Suppressor macrophage (primary cell): ENCODE measurements at regions not wholly inside any gene's neighbourhood (a gene's known extent, or its start where the extent isn't known, plus 50 kb on each side); places are given as distances from the start of the nearest gene placed in this dataset.
"Not testable (repeated sequence)": the region's sequence is repeated elsewhere in the genome, so short reads cannot be mapped to it uniquely, and the experiment has no call there.

Source experiments
- DNase-seq, 4 experiments: peaks; one replicate each; pipeline ENCODE4 v3.0.0-alpha.2; 2020 to 2022

DNA sequence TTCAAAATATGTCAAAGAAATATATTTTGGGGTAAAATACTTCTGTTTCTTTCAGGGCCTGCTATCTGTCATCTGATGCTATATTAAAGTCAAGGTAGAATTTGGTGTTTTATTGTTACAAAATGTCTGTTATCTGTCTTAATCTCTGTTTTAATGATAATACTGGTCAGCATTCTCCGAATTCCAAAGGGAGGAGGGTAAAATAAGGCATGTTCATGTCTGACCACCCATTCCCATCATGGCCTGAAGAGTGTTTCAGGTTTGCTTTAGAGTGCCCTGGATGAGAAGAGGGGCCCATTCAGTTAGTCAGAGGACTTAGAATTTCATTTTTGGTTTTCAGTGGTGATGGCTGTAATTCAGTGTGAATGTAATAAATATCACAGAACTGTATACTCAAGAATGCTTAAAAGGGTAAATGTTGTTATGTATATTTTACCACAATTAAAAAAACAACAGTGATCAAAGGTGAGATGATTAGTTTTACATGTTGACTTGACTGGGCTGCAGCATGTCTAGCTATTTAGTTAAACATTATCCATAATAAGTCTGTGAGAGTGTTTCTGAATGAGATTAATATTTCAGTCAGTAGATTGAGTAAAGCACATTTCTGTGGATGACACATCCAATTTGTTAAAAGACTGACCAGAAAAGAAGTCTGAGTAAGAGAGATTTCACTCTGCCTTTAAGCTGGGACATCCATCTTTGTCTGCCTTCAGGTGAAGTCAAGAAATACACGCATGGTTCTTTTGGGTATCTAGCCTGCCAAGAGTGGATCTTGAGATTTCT, 467.9 kb upstream of the SYT4 start:
- no peak for DNase-seq

DNA sequence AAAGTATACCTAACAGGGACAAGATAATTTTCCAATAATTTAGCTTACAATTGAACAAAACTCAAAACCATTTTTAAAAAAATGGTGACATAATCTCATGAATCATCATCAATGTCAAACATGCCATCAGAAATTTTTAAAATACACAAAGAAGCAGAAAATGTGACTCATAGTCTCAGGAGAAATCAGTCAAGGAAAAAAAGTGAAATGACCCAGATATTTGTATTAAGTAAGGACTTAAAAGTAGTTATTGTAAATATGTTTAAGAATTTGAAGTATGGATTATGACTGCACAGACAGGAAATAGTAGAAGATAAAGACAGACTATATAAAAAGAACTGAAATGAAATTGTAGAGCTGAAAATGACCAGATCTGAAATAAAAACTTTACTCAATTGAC, 473.9 kb upstream of the SYT4 start:
- no peak for DNase-seq

DNA sequence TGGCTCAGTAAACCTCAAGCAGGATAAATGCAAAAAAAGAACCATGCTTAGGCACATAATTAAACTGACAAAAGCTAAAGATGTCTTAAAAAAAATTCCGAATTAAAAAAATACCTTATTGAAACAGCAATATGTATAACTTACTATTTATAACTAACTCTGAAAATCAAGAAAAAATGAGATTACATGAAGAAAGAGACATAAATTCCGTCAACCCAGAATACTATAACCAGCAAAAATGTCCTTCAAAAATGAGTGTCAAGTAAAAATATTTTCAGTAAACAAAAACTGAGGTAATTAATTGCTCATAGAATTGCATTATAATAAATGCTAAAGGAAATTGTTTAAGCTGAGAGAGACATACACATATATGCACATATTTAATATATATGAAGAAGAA, 474.5 kb upstream of the SYT4 start:
- no peak for DNase-seq

DNA sequence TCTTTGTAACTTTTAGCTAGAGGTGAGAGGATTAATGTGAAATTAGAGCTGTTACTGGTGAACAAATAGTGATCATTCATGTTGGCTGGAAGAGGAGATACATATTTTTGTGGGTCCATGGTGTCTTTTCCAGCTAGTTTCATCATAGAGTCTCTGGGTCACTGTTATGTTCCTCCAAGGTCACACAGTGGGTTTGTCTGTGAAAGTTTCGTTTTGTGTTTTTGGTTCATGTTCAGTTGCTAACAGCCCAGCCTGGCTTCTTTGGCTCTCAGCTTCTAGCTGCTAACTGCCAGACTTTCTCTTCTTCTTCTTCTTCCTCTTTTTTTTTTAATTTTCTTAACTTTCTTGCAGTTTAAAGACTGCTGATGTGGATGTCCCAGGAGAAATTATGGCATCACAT, 480.0 kb upstream of the SYT4 start:
- no peak for DNase-seq

DNA sequence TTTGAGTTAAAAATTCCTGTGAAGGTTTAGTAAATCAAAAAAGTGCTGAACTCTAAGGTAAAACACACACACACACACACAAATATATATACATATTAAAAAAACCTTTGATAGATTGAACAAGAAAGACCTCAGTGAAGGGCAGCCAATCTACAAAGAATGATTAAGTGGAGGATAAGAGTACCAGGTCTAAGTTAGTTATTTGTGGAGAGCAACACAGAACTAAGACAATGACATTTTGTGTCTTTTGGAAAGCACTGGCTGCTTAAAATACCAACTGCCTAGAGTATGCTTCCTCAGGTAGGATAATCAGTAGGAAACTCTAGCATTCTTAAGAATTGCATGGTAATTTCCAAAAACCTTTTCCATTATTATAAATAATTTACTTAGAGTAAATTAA, 481.4 kb upstream of the SYT4 start:
- DNase-seq = no peak

DNA sequence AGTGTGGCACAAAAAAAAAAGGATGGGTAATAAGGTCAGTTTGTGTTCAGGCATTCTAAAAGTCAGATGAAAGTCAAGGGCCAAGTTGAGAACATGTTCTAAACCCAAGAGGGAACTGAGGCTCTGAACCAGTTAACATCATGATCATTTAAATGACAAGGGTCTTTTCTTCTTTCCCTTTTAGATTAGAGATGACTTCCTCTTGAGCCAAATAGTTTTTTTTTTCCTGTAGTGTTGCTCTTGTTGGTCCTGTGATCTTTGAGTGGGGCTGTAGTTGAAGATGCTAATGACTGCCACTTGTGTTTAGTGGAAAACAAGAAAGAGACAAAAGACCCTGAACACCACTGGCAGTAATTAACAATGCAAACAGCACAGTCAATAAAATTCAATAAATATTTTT, 482.7 kb upstream of the SYT4 start:
- no peak for DNase-seq

DNA sequence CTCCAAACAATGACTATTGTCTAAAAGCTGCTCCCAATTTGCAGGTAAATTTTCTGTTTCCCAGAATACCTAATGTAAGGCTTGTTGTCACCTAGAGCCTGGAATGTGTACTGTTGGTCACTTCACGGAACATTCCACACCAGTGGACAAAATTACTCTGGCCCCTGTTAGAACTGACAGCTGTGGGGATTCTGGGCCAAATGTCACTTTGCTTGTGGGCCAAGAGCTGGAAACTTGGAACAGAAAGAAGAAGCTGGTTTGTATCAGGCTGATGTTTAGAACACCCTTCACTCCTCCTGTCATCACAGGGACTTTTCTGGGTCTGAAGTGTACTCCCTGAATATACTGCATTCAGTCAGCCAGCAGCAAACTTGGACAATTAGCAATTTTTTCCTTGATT, 495.6 kb upstream of the SYT4 start:
- no peak for DNase-seq

DNA sequence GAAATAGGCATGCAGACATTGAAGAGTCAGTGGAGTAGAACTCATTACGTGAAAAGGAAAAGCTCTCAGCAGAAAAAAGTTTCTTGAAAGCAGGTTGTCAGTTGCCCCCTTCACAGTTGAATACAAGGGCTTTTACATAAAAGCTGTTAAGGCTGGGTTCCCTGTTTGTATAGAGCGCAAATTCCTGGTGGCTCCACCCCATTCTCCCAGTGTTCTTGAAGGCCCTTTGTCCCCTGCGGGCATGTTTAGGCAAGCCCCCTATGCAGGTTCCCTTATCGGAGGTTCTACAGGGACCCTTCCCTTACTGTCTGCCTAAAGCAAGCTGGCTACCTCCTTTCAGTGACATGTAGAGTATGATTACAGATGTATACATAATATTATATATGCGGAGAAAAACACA, 497.2 kb upstream of the SYT4 start:
- DNase-seq = no peak

DNA sequence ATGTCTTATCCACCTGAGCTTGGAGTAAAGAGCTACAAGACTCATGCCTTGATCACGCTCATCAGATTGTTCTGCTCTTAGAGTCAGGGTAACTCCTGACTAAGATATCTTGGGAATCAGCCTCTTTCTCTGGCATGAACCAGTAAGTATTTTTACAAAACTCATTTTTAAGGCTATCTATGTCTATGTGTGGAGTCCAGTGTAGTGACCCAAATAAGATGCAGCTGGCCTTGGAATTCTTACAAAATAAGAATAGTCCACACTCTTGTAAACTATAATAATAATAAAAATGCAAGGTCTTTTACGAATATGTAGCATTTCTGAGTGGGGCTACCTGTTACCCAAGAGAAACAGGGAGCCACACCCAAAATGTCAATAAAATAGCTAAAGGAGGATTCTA, 498.3 kb upstream of the SYT4 start:
- no peak for DNase-seq

DNA sequence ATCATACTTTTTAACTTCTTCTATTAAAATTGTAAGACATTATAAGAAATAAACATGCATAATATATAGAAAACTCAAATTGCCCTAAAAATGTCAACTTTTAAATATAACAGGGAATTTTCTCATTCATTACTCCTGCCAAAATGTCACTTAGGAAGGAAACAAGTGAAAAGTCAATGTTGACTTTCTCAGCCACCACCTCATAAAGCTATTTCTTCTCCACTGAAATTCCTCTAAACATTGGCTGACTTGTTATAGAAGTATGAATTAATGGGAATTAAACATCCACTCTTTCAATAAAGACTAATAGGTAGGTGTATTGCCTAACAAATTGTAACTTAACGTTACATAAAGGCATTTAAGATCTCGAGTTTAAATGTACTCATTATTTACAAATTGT, 499.7 kb upstream of the SYT4 start:
- no peak for DNase-seq

DNA sequence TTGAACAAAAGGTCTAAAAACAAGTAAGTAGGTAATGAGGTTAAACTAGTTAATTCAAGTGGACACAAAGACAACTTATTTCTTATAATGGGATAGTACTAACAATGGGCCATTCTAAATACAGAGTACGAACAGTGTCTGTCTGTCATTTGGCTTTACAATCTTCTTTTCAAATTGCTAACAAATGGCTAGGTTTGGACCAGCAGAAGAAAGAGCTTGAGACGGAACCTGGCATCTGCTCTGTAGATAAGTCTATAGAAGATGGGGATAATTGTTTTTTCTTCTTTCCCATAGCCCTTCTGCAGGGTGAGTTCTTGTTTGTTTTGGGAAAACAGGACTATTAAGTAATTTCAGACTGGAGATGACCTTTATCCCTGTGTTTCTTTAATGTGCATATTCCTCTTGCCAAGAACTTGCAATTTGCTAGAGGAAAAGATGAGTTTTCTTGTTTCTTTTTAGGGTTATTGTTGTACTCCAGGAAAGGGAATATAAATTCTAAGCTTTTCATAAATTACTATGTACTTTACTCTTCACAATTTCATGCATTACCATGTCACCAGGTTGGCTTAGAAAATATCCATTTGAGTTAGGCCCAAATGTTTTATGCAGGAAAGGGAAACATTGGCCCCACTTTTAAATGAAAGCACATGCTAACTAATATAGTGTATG, 500.5 kb upstream of the SYT4 start:
- no peak for DNase-seq

DNA sequence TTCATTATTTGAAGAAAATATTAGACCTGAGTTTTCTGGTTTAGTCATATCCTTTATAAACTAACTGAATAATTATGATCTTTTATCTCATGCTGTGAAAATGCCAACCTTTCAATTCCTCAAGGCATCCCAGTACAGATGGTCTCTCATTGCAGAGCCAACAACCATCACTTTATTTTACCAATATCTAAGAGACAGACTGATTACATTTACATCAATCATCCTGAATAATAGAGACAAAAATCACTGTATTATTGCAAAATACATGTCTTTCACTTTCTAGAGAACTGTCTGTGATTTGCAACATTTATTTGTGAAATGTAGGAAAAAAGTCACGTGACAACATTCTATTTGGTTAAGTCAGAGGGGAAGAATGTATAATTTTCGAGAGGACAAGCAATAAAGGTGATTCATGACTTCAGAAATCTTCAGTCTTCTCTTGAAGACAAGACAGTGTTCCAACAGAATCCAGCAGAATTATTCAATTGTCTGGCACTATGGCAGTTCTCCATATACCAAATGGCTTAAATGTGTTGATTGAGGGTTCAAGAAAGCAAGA, 503.6 kb upstream of the SYT4 start:
- no peak for DNase-seq

DNA sequence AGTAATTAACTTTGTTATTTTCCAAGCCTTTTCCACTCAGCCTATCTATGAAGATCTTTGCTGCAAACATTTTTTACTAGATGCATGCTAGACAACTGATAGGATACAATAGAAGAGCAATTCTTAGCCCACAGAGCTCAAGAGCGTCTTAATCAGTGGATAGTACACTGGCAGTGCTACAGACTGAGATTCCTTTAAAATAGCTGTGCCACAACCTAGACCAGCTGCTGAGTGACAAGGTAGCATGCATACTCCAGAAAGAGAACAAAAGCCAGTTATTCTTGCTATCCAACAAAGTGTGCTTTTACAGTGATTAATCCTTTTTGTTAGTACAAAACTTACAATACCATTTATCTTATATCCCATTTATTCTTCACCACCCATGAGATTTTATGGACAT, 507.9 kb upstream of the SYT4 start:
- no peak for DNase-seq

DNA sequence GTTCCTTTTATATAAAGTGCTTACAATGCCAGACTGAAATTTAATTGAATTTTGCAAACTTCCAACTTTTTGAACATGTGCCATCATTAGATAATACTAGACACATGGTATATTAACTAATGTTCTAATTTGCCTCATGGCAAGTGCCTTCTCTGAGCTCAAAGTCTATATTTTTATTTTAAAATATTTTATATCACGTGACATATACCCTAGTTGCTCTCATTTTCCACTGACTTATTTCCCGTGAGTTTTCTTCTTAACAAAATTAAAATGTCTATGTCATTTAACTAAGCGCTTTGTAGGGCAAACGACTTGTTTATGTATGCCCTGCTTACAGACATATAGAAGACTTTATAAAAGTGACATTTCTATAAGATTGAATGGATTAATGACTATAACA, 509.6 kb upstream of the SYT4 start:
- DNase-seq = no peak

DNA sequence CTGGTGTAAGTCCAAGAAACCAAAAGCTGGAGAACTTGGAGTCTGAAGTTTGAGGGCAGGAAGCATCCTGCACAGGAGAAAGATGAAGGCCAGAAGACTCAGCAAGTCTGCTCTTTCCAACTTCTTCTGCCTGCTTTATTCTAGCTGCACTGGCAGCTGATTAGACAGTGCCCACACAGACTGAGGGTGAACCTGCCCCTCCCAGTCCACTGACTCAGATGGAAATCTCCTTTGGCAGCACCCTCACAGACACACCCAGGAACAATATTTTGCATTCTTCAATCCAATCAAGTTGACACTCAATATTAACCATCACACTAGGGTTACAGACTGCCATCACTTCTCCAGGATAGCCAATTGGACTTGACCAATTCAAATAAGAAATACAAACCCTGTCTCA, 510.4 kb upstream of the SYT4 start:
- DNase-seq = not testable (repeated sequence)

DNA sequence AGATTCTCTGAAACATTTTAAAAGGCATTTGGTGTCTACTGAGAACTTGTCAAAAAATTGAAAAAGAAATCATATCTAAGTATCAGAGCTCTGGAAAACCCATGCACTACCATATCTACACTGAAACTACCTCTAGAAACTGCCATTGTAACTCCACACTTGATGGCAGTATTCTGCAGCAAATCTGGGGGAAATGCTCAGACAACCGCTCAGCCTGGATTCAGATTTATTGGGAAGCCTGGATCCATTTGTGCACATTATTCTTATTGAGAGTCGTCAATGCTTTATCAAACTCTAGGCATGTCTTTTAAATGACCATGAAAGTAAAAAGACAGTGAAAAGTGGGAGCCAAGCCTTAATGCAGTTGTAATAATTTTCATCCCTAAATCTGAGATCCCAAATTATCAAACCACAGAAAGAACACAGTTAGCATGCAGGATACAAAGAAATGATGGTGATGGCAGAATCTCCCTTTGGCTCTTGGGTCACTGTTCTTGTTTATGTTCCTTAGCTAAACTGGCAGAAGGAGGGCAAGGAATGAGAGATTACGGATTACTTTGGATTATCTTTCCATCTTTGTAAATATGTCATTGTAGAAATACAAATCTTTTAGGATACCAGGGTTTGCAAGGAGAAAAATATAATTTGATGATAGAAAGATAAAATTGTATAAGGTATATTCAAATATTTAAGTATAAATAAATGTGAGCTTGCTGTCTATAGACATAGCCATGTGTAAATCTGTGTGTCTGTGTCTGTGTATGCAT, 512.1 kb upstream of the SYT4 start:
- no peak for DNase-seq

DNA sequence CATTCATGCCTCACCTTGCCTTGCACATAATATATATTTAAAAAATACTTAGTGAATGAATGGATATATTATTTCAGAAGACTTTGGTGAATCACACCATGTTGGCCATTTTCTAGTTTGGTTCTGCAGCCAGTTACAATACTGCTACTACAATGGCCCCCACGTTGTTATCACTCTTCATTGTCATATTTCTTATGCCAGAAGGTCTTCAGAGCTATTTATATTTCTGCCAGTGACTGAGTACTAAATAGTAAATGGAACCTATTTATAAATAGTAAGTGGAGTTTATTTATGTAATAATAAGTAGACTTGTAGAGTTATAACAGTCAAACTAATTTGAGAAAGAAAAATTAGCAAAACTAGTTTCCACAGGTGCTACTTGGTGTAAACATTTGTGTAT, 516.6 kb upstream of the SYT4 start:
- no peak for DNase-seq

DNA sequence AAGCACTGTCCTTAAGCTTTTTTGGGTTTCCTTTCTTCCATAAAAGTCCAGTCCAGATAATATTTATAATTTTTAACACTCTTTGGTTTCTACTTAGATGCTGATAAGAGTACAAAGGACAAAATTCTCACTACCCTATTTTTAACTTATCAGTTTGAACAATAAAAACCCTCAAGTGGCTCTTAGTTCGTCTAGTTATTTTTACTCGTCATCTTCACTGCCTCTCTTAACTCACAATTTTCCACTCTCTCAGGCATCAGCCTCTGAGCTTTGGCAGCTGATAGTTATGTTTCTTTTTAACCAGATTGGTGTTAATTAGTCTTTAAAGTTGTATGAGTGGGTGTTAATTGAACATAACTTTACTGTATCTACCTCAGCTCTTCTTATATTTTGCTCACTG, 517.1 kb upstream of the SYT4 start:
- DNase-seq = no peak

DNA sequence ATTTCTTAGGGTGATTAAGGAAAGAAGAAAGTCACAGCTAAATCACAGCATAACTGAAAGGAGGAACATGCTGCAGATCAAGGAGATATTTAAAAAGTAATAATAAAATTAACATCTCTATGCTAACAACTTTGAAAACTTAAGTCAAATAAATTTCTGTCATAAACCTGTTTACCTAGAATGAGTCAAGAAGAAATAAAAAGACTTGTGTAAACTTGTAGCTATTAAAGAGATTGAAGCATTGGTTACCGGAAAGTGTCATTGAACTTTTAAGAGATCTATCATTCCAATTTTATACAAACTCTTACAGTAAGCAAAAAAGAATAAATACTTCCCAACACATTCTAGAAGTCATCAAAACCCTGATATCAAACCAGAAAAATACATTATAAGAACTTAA, 520.1 kb upstream of the SYT4 start:
- no peak for DNase-seq

DNA sequence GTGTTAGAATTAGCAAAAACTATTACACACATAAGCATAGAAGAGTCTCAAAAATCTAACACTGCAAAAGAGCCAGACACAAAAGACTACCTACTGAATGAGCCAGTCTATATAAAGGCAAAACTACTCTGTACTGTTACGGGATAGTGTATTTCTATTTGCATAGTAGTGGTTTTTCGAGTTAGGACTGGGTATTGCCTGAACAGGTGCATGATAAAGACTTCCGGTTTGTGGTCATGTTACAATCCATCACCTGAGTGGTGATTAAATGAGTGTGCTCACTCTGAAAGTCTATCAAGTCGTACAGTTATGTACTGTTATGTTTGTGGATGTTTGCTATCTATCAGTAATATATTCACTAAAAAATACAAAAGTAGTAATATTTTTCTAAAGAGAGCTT, 523.3 kb upstream of the SYT4 start:
- no peak for DNase-seq

DNA sequence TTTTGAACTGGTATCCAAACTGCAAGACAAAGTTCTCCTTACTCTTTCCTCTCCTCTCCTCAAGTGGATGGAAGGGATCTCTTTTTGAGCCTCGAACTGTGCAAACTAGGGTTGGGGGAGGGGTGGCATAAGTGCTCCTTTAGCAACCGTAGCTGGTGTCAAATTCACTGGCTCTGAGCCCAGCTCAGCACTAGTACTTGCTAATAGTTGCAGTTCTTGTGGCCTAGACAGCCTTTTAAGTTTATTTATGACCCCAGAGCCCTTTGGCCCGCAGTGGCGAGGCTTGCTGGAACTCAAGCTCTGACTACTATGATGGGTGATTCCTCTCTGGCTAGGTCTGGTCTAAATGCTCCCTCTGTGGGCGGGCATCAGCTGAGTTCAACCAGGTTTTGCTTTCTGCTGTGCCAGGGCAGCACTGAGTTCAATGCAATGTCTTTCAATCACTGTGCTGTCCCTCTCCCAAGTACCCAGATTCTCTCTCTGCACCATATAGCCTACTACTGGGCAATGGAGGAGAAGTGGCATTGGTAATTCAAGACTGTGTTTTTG, 528.4 kb upstream of the SYT4 start:
- DNase-seq = no peak

DNA sequence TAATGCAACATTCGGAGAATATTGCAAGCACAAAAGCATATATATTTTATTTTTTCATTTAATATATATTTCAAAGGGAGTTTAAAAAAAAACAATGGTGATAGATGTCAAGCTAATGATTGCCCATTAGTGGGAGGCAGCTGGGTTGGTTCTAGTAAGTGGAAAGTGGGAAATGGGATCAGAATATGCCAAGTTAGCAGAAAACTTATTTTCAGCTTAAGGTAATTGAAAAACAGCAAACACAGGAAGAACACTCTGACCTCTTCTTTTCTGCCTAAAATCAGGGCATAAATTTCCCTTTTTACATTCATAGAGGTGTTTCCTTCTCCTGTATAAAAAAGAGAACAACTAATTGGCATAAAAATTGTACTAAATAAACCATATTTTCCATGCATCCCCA, 535.3 kb upstream of the SYT4 start:
- no peak for DNase-seq

DNA sequence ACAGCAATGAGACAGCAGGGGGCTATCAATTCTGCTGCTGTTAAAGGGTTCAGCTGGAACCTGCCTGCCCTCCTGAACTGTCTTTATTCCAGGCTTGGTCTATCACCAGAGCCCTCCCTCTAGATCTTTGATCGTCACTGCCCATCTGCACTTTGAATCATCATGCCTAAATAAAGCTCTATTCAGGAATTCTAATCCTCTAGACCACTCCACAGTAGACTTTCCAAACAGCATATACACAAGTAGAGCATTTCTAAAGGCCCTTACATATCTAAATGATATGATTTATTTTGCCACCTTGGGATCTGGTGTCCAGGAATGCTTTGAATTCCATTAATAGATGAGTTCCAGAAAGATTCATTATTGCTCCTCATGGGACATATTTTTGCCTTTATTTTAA, 542.1 kb upstream of the SYT4 start:
- no peak for DNase-seq
